ENCODE measurements at regions not wholly inside any gene's neighbourhood (a gene's known extent, or its start where the extent isn't known, plus 50 kb on each side); places are given as distances from the start of the nearest gene placed in this dataset.

DNA sequence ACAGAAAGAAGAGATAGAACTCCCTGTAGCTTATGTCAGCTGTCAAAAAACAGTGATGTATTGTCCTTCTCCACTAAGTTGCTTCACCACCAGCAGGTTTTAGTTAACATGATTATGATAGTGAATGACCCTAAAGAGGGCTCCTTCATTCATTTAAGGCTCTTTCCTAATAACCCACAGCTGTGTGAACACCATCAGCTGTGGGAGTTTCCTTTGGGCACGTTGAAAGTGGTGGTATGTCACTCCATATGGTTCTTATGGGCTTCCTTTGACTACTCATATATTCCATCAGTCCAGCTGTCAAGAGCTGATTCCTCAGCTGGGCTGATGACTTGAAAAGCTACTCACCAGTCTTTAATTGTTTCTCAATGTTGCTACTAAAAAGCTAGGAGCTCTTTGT is 210.3 kb downstream of the UBE2E3 start:
- no peak for DNase-seq

- no peak for DNase-seq
Observed at GRCh38 chr2:181193550-181193949, 213.1 kb downstream of the UBE2E3 start.

DNA sequence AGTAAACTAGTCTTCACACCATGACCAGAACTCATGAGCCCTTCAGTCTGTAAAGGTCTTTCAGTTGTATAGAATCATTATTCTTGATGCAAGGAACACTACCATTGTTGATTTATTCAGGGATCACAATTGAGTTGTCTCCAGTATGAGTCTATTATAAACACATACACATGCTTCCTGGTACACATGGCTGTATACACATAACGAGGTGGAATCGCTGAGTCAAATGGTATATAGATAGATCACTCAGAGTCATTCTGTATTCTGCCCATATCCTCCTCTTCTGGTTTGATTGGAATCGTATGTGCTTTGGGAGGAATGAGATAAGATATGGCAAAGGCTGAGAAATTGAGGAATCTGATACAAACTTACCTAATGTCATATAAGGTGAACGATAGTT is 216.0 kb downstream of the UBE2E3 start:
- peak; percentile 14 for DNase-seq

DNA sequence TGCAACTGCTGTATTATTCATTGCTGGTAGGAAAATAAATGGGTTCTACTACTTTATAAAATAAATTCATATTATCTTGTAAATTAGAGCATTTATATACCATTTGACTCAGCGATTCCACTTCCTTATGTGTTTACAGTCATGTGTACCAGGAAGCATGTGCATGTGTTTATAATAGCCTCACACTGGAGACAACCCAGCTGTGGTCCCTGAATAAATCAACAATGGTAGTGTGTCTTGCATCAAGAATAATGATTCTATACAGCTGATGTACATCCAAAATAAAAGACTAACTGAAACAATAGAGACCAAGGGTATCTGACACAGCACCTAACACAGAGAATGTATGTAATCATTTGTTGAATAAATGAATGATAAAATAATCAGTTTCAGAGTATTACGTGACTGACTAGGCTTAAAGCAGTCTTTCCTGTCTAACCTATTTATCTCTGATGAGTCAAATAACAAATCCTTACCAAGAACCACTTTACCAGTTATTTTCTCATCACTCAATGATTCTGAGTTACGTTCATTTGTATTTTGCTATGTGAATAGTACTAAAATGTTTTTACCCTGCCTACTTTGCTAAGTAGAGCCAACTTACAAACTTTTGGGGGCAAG is 216.8 kb downstream of the UBE2E3 start:
- peak; percentile 21 for DNase-seq

- DNase-seq: no peak
Observed at GRCh38 chr2:181198183-181198864, 217.9 kb downstream of the UBE2E3 start.

DNA sequence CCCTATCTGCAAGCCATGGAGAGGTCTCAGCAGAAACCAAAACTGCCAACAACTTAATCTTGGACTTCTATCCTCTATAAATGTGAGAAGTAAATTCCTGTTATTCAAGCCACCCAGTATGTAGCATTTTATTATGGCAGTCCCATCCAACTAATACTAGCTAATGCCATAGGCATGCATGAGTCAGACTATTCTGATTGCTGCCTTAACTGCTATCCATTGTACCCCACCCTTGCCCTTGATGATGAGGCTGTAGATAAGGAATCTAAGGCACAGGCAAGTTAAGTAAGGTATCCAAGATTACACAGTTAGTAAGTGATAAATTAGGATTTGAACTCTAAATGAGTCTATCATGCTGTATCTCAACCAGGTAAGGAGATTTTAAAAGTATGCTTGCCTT is 223.0 kb downstream of the UBE2E3 start:
- no peak for DNase-seq

- DNase-seq: no peak
Observed at GRCh38 chr2:181203916-181204315, 223.5 kb downstream of the UBE2E3 start.

DNA sequence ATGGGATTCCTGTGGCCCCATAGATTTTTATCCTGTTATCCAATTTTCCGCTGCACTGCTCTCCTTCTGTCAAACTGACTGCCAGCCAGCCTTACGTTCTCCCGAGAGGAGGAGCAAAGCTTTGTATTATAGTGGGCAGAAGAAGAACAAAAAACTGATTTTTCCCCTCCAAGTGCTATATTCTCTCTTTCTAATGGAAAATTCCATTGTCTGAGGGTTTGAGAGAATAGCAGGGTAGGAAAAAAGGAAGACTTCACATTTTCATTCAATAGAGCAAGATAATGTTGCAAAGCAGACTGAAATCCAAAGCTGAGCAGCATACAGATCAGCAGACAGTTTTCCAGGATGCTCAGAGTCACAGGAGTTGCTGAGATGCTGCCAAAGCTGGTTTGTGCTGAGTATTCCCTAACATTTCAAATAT is 238.0 kb downstream of the UBE2E3 start:
- no peak for DNase-seq

DNA sequence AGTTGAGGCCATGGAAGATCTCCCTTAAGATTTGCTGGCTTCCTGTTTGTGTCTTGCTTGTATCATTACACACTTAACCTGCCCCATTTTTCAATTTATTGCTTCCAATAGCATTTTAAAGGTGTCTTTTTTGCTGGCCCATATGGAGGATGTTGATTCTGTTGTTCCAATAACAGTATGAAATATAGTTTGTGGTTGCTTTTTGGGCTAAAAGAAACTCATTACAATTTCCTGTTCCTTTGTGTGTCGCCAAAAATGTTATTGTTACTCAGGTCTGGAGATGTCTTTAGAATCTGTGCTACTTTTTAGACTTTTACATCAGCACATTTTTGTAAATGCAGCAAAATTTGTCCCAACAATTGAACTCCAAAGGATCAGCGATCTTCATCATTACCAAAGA is 234.0 kb upstream of the ITGA4 start:
- no peak for DNase-seq

DNA sequence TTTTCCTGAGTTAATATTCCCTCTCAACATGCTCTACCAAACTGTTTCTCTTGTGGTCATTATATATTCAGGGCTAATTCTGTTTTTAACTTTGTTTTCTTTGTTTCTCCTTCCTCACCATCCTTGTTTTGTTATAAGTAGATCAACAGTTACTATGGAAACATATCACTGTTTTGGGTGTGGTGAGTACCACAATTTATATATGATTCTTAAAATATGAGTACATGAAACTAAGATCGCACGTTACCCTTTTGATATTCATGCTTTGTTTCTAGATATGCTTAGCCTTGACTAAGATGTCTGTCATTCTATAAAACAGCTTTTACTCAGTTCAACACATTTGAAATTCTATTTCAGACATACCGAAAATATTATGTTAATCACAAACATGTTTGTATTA is 232.3 kb upstream of the ITGA4 start:
- DNase-seq: peak; percentile 24

DNA sequence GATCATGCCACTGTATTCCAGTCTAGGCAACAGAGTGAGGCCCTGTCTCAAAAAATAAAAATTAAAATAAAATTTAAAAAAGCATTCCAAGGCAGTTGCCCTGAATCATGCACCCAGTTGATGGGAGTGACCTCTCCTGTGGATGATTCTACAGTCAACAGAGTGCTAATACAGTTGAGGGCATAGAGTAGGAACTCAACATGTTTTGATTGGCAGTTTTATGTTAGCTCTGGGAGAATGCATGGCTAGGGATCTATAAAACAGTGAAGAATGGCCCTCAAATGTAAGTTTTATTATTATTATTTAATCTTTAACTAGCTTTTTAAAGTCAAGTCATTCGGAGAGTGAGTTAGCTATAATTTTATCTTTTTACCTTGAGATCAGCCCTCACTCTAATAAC is 228.5 kb upstream of the ITGA4 start:
- no peak for DNase-seq

DNA sequence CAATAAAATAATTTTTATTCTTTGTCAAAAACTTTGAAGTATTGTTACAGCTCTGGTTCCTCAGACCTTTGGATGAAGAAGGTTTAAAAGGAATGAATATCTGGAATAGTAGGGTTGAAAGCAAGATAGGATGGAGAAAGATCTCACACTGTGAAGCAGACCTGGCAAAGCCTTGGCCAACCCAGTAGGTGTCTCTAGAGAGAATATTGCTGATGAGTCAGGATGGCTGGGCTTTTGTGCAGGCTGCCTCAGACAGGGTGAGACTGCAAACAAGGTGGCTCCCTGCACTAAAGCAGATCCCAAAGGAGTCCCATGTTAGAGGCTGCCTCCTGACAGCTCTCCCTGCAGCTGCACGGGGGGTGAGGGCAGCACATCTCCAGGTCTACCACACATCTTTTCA is 226.0 kb upstream of the ITGA4 start:
- DNase-seq: no peak

- DNase-seq: no peak
Observed at GRCh38 chr2:181231886-181232621, 225.1 kb upstream of the ITGA4 start.

- DNase-seq: no peak
Observed at GRCh38 chr2:181234487-181234891, 222.7 kb upstream of the ITGA4 start.

DNA sequence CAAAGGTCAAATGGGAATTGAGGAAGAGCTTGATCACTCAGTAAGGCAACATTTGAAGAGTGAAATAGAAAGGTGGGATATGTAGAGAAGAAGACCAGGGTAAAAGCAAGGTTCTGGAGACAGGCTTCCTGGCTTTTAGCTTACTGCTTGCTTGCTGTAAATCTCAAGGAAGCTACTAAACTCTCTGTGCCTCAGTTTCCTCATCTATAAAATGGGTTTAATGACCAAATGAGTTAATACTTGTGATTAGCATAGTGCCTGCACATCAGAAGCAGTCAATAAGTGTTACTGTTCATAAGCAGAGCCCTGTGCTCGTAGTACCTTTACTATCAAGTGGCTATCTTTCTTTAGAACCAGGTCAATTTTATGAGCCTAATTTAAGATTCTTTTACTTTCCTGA is 222.2 kb upstream of the ITGA4 start:
- DNase-seq: no peak

DNA sequence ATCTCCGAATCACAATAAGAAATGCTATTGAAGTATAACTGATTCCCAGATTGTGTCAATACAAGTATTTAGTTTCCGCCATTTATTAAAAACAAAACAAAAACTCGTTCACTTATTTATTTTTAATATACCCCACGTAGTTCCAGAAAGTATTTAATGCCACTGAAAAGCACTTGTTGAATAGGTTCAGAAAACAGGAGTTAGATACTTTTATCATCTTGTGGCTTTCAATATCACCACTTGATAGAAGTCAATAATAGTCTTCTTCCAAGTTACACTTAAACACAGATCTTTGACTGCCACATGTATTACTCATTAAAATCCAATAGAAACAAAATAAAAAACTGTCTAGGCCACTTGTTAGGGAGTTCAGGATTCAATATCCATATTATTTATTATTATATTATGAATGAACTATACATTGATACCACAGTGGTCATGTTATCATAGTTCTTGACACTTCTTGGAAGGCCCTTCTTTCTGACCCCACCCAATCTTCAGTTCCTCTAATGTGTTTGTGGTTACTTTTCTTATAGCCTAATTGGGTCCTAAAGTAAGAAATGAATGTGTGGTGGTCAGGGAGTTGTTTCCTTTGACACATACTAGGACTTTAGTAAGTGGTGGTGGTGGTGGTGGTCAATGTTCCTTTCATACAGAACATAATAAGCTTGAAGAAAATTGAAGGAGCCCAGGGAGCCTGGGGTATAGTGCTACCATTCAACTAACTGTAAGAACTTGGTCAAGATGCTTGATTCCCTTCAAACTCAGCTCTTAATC is 221.3 kb upstream of the ITGA4 start:
- no peak for DNase-seq

- DNase-seq: no peak
Observed at GRCh38 chr2:181239201-181239799, 217.9 kb upstream of the ITGA4 start.

DNA sequence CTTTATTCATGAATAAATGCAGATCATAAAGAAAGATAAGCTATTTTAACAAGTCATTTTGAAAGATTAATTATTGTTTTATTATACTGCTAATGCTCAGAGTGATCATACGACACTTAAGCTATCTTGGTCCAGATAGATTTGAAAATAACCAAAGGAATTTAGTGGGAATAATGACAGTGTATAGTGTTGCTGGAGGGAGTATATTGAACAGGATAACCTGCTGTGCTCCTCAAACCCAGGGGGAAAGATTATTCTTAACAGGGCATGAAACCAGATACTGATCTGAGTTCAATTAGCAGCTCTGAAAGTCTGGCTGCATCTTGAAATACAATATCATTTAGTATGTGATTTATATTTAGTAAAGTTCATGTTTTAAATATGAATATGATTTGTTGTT is 216.3 kb upstream of the ITGA4 start:
- DNase-seq: no peak

DNA sequence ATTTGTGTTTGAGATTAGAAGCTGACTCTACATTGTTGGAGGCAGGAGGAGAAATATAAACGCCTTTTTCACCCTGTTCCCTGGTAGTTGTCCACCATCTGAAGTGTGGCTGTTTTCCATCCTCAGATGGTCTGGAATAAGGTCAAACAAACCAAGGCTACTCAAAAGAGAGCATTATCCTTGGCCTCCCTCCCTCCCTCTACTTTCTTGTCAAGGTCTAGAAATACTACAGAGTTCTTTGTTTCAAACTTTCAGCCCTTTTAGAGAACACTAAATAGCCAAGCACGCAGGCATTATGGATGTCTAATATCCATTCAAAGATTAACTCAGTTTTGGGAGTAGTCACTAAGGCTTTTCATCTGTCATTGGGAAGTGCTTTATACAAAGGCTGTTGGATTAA is 215.8 kb upstream of the ITGA4 start:
- DNase-seq: no peak

DNA sequence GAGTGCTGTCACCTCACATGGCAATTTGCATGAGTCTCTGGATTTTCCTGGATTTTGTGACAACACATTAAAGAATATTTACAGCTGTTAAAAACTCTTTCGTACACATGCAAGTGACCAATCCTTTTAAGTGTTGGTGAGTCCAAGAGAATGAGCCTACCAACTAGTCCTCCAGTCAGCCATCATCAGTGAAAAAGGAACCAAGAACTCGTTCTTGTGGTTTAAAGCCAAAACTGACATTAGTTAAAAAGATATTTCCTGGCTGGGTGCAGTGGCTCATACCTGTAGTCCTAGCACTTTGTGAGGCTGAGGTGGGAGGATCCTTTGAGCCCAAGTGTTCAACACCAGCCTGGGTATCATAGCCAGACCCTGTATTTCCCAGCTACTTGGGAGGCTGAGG is 215.4 kb upstream of the ITGA4 start:
- no peak for DNase-seq

DNA sequence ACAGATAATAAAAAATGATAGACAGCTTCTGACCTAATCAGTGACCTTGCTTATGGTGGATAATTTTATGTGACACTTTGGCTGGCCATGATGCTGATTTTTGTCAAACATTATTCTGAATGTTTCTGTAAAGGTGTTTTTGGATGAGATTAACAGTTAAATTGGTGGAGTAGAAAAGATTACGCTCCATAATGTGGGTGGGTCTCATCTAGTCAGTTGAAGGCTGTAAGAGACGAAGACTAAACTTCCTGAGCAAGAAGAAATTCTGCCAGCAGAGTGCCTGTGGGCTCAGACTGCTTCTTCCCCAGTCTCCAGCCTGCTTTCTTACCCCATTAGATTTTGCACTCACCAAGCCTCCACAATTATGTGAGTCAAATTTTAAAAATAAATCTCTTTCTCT is 214.9 kb upstream of the ITGA4 start:
- DNase-seq: no peak

GRCh38 chr2:181243319-181243718 is 213.9 kb upstream of the ITGA4 start:
- no peak for DNase-seq

- no peak for DNase-seq
Observed at GRCh38 chr2:181250691-181251090, 206.5 kb upstream of the ITGA4 start.

All from activated CD4-positive, alpha-beta T cell treated with anti-CD3 and anti-CD28 coated beads, Interleukin-2, amount 50 U/mL, for 16 hours (primary cell).